Iris pigment epithelial cell (primary cell): ENCODE measurements at regions not wholly inside any gene's neighbourhood (a gene's known extent, or its start where the extent isn't known, plus 50 kb on each side); places are given as distances from the start of the nearest gene placed in this dataset.
"Not testable (repeated sequence)": the region's sequence is repeated elsewhere in the genome, so short reads cannot be mapped to it uniquely, and the experiment has no call there.

Experiments used
- DNase-seq: peaks from one replicate; pipeline ENCODE4 v3.0.0-alpha.2; 2011; ENCODE audit warnings: low read depth

- DNase-seq = no peak
These were observed 114.2 kb downstream of the BRMS1L start for GRCh38 chr14:35940291-35940690.

GRCh38 chr14:35938770-35939169 is 112.6 kb downstream of the BRMS1L start:
- DNase-seq = no peak

- no peak for DNase-seq
These were observed 108.4 kb downstream of the BRMS1L start for GRCh38 chr14:35934499-35934898.

GRCh38 chr14:35932659-35933159 is 106.6 kb downstream of the BRMS1L start:
- DNase-seq = no peak

- DNase-seq = no peak
These were observed 106.0 kb downstream of the BRMS1L start for GRCh38 chr14:35932136-35932535.

GRCh38 chr14:35931346-35931745 is 105.2 kb downstream of the BRMS1L start:
- DNase-seq = no peak

- DNase-seq = no peak
These were observed 103.0 kb downstream of the BRMS1L start for GRCh38 chr14:35929186-35929585.

GRCh38 chr14:35927727-35928126 is 101.6 kb downstream of the BRMS1L start:
- DNase-seq = no peak

- DNase-seq = no peak
These were observed 99.2 kb downstream of the BRMS1L start for GRCh38 chr14:35925319-35925718.

- DNase-seq = not testable (repeated sequence)
These were observed 96.5 kb downstream of the BRMS1L start for GRCh38 chr14:35922590-35922989.

GRCh38 chr14:35921745-35922144 is 95.6 kb downstream of the BRMS1L start:
- DNase-seq = no peak
